ENCODE measurements at regions not wholly inside any gene's neighbourhood (a gene's known extent, or its start where the extent isn't known, plus 50 kb on each side); places are given as distances from the start of the nearest gene placed in this dataset.

GRCh38 chr10:33506391-33506790 is 171.9 kb upstream of the NRP1 start:
- no peaks in the 10 kb centered on the region for H3K9me3 ChIP-seq (ENCODE audit: low read length)
- no peaks in the 10 kb centered on the region for H3K27me3 ChIP-seq (ENCODE audit: control insufficient read depth in 1 of 2, insufficient read depth in 2 of 2, low read length in 2 of 2)
- H3K4me1 ChIP-seq (ENCODE audit: insufficient read depth, low read length) = peaks cover 15% of the 10 kb centered on the region
- H3K4me3 ChIP-seq (ENCODE audit: low read depth in 1 of 2, low read length in 2 of 2) = no peak overlapping the region
- no peaks in the 10 kb centered on the region for H3K36me3 ChIP-seq (ENCODE audit: insufficient read depth, low read length)
- H3K9ac ChIP-seq (ENCODE audit: low read length) = no peak overlapping the region
- no peak overlapping the region for H3K27ac ChIP-seq (ENCODE audit: low read depth, low read length)

DNA sequence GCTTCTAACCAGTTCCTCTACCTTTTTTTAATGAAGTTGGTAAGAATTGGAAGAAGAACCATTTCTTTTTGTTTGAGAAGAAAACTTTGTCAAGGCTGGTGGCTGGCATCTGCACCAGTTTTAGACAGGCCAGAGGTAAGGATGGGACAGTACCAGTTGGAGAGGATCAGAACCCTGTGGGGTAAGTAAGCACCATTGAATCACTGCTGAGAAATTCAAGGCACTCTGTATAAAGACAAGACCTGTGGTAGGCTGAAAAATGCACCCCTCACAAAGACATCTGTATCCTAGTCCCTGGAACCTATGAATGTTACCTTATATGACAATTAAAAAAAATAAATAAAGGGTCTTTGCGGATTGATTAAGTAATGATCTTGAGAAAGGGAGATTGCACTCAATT is 166.7 kb upstream of the NRP1 start:
- Histone ChIP-seq H3K9ac (ENCODE audit: low read length) (no peak overlapping the region), H3K4me1 (ENCODE audit: insufficient read depth, low read length) (no peaks in the 10 kb centered on the region), H3K27me3 (ENCODE audit: control insufficient read depth in 1 of 2, insufficient read depth in 2 of 2, low read length in 2 of 2) (no peaks in the 10 kb centered on the region), H3K27ac (ENCODE audit: low read depth, low read length) (no peak overlapping the region), H3K36me3 (ENCODE audit: insufficient read depth, low read length) (no peaks in the 10 kb centered on the region), H3K4me3 (ENCODE audit: low read depth in 1 of 2, low read length in 2 of 2) (no peak overlapping the region), H3K9me3 (ENCODE audit: low read length) (no peaks in the 10 kb centered on the region)

GRCh38 chr10:33498391-33498891 is 164.0 kb upstream of the NRP1 start:
- Histone ChIP-seq H3K4me1 (ENCODE audit: insufficient read depth, low read length) (peaks cover 18% of the 10 kb centered on the region), H3K9me3 (ENCODE audit: low read length) (no peaks in the 10 kb centered on the region), H3K4me3 (ENCODE audit: low read depth in 1 of 2, low read length in 2 of 2) (no peak overlapping the region), H3K27me3 (ENCODE audit: control insufficient read depth in 1 of 2, insufficient read depth in 2 of 2, low read length in 2 of 2) (no peaks in the 10 kb centered on the region), H3K27ac (ENCODE audit: low read depth, low read length) (no peak overlapping the region), H3K36me3 (ENCODE audit: insufficient read depth, low read length) (no peaks in the 10 kb centered on the region), H3K9ac (ENCODE audit: low read length) (no peak overlapping the region)

GRCh38 chr10:33497338-33497737 is 162.9 kb upstream of the NRP1 start:
- Histone ChIP-seq H3K36me3 (ENCODE audit: insufficient read depth, low read length) (no peaks in the 10 kb centered on the region), H3K9ac (ENCODE audit: low read length) (no peak overlapping the region), H3K27ac (ENCODE audit: low read depth, low read length) (no peak overlapping the region), H3K4me3 (ENCODE audit: low read depth in 1 of 2, low read length in 2 of 2) (no peak overlapping the region), H3K27me3 (ENCODE audit: control insufficient read depth in 1 of 2, insufficient read depth in 2 of 2, low read length in 2 of 2) (no peaks in the 10 kb centered on the region), H3K9me3 (ENCODE audit: low read length) (no peaks in the 10 kb centered on the region), H3K4me1 (ENCODE audit: insufficient read depth, low read length) (peaks cover 29% of the 10 kb centered on the region)

GRCh38 chr10:33496096-33496495 is 161.6 kb upstream of the NRP1 start:
- no peak overlapping the region for H3K4me3 ChIP-seq (ENCODE audit: low read depth in 1 of 2, low read length in 2 of 2)
- no peaks in the 10 kb centered on the region for H3K36me3 ChIP-seq (ENCODE audit: insufficient read depth, low read length)
- H3K27ac ChIP-seq (ENCODE audit: low read depth, low read length) = no peak overlapping the region
- H3K27me3 ChIP-seq (ENCODE audit: control insufficient read depth in 1 of 2, insufficient read depth in 2 of 2, low read length in 2 of 2) = no peaks in the 10 kb centered on the region
- peaks cover 33% of the 10 kb centered on the region for H3K4me1 ChIP-seq (ENCODE audit: insufficient read depth, low read length)
- no peak overlapping the region for H3K9ac ChIP-seq (ENCODE audit: low read length)
- H3K9me3 ChIP-seq (ENCODE audit: low read length) = no peaks in the 10 kb centered on the region

GRCh38 chr10:33494694-33495265 is 160.3 kb upstream of the NRP1 start:
- no peak overlapping the region for H3K27ac ChIP-seq (ENCODE audit: low read depth, low read length)
- H3K4me3 ChIP-seq (ENCODE audit: low read depth in 1 of 2, low read length in 2 of 2) = no peak overlapping the region
- H3K36me3 ChIP-seq (ENCODE audit: insufficient read depth, low read length) = no peaks in the 10 kb centered on the region
- no peak overlapping the region for H3K9ac ChIP-seq (ENCODE audit: low read length)
- peaks cover 41% of the 10 kb centered on the region for H3K4me1 ChIP-seq (ENCODE audit: insufficient read depth, low read length)
- no peaks in the 10 kb centered on the region for H3K27me3 ChIP-seq (ENCODE audit: control insufficient read depth in 1 of 2, insufficient read depth in 2 of 2, low read length in 2 of 2)
- H3K9me3 ChIP-seq (ENCODE audit: low read length) = no peaks in the 10 kb centered on the region

DNA sequence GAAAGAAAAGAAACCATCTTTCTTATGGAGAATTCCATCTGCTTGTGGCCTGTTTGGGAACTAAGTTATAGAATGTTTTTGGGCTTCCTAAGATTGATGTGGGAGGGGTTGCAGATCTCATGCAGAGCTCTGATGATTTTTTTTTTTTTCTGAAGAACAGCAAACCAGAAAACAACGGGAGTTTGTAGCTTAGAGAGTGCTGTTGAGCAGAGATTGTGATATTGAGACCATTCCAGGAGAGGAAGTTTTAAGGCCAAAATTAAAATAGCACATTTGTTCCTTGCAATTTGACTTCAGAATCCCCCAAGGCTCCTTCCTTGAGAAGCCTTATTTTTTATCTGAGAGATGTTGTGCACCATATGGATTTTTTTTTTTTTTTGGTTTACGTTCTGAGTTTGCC is 159.5 kb upstream of the NRP1 start:
- Histone ChIP-seq H3K27me3 (ENCODE audit: control insufficient read depth in 1 of 2, insufficient read depth in 2 of 2, low read length in 2 of 2) (no peaks in the 10 kb centered on the region), H3K36me3 (ENCODE audit: insufficient read depth, low read length) (no peaks in the 10 kb centered on the region), H3K9me3 (ENCODE audit: low read length) (no peaks in the 10 kb centered on the region), H3K9ac (ENCODE audit: low read length) (no peak overlapping the region), H3K4me1 (ENCODE audit: insufficient read depth, low read length) (peaks cover 47% of the 10 kb centered on the region), H3K27ac (ENCODE audit: low read depth, low read length) (no peak overlapping the region), H3K4me3 (ENCODE audit: low read depth in 1 of 2, low read length in 2 of 2) (no peak overlapping the region)

DNA sequence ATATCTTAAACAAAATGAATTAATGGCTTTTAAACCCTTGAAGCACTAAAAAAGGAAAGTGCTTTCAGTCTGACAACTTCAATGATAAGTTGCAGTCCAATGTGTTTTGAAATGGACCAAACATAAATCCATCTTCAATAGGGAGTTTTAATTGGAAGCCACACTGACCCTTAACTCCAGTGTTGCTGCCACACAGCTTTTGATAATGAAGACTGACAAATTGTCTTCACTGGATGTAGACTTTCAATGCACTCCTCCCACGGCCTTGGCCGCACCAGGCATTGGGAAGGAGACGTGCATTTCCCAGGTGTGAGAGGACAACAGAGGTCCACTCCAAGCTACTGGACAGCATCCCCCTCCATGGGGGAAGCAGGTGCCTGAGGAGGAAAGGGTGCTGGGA is 159.0 kb upstream of the NRP1 start:
- Histone ChIP-seq H3K27me3 (ENCODE audit: control insufficient read depth in 1 of 2, insufficient read depth in 2 of 2, low read length in 2 of 2) (no peaks in the 10 kb centered on the region), H3K9ac (ENCODE audit: low read length) (no peak overlapping the region), H3K4me3 (ENCODE audit: low read depth in 1 of 2, low read length in 2 of 2) (no peak overlapping the region), H3K36me3 (ENCODE audit: insufficient read depth, low read length) (no peaks in the 10 kb centered on the region), H3K27ac (ENCODE audit: low read depth, low read length) (no peak overlapping the region), H3K4me1 (ENCODE audit: insufficient read depth, low read length) (peaks cover 47% of the 10 kb centered on the region), H3K9me3 (ENCODE audit: low read length) (no peaks in the 10 kb centered on the region)

DNA sequence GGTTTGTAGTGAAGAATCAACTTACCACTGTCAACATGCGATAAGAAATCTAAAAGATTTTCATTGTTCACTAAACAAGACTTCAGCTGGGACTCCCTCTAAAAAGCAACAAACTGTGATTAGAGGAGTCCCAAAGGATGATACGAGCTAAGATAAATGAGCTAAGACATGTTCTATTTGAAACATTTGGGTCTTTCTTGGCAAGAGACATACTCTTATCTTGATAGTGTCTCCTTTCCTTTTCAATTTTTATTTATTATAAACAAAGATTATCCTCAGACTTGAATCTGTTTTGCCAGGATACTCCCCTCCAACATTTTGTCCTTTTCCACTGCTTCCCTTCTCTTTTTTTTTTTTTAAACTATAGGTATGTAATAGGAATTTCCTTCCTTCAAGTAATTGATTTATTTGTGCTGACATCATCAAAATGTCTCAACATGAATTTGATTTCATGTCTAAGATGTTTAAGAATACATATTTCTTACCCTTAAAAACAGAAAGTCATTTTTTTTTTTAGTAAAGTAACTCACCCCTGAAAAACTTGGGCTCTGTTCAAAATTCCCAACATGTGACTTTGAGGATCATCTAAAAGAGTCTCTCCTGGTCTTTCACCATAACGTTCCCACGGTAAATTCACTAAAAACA is 158.4 kb upstream of the NRP1 start:
- Histone ChIP-seq H3K27ac (ENCODE audit: low read depth, low read length) (peak overlapping the region; percentile 54), H3K9ac (ENCODE audit: low read length) (no peak overlapping the region), H3K27me3 (ENCODE audit: control insufficient read depth in 1 of 2, insufficient read depth in 2 of 2, low read length in 2 of 2) (no peaks in the 10 kb centered on the region), H3K9me3 (ENCODE audit: low read length) (no peaks in the 10 kb centered on the region), H3K4me3 (ENCODE audit: low read depth in 1 of 2, low read length in 2 of 2) (no peak overlapping the region), H3K36me3 (ENCODE audit: insufficient read depth, low read length) (no peaks in the 10 kb centered on the region), H3K4me1 (ENCODE audit: insufficient read depth, low read length) (peaks cover 47% of the 10 kb centered on the region)

DNA sequence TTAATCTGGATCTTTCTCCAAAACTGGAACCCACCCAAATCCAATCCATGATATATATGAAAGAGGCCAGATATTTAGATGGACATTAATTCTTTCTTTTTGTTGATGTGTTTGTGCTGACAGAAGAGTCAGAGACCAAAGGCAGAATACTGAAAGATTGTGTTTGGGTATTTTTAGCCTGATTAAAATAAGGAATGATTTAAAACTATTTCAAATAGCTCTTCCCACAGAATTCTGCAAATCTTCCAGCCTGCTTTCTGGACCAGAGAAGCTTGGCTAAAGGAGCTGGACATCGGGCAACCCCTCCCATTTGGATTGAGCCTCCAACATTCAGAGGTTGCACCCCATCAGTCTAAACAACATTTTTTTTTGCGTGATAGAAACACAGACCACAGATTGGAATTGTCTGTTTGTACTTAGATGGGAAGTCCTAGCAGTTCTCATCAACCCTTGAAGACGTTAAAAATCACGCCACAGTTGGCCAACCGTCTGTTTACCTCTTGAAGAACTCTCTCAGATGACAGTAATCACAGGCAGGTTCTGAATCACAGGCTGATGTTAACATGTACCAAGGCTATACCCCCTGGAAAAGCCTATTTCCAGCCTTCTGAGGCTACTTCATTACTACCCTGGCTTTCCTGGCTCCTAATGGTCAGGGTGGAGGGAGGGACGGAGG is 155.2 kb upstream of the NRP1 start:
- no peak overlapping the region for H3K9ac ChIP-seq (ENCODE audit: low read length)
- no peak overlapping the region for H3K27ac ChIP-seq (ENCODE audit: low read depth, low read length)

GRCh38 chr10:33487014-33487776 is 152.7 kb upstream of the NRP1 start:
- peaks cover 47% of the 10 kb centered on the region for H3K4me1 ChIP-seq (ENCODE audit: insufficient read depth, low read length)

More for the DNA sequence above, 155.2 kb upstream of the NRP1 start:
- Histone ChIP-seq H3K9me3 (ENCODE audit: low read length) (no peaks in the 10 kb centered on the region), H3K27me3 (ENCODE audit: control insufficient read depth in 1 of 2, insufficient read depth in 2 of 2, low read length in 2 of 2) (no peaks in the 10 kb centered on the region), H3K36me3 (ENCODE audit: insufficient read depth, low read length) (no peaks in the 10 kb centered on the region), H3K4me1 (ENCODE audit: insufficient read depth, low read length) (peaks cover 58% of the 10 kb centered on the region), H3K4me3 (ENCODE audit: low read depth in 1 of 2, low read length in 2 of 2) (no peak overlapping the region)

More at GRCh38 chr10:33487014-33487776, 152.7 kb upstream of the NRP1 start:
- Histone ChIP-seq H3K9me3 (ENCODE audit: low read length) (no peaks in the 10 kb centered on the region), H3K27ac (ENCODE audit: low read depth, low read length) (peak overlapping the region; percentile 43), H3K9ac (ENCODE audit: low read length) (no peak overlapping the region), H3K36me3 (ENCODE audit: insufficient read depth, low read length) (no peaks in the 10 kb centered on the region), H3K27me3 (ENCODE audit: control insufficient read depth in 1 of 2, insufficient read depth in 2 of 2, low read length in 2 of 2) (no peaks in the 10 kb centered on the region), H3K4me3 (ENCODE audit: low read depth in 1 of 2, low read length in 2 of 2) (peak overlapping the region in 1 of 2 donors; percentile 29)

All from muscle layer of colon (tissue), 2 donors.